ENCODE measurements at regions not wholly inside any gene's neighbourhood (a gene's known extent, or its start where the extent isn't known, plus 50 kb on each side); places are given as distances from the start of the nearest gene placed in this dataset.

- TF ChIP-seq CTCF (IDR thresholded peaks at IDR 0.05; ENCODE audit: insufficient read depth, low read length, poor library complexity, severe bottlenecking) = no peak
- TF ChIP-seq EZH2phosphoT487 (conservative IDR thresholded peaks at IDR 0.05; ENCODE audit: low read length) = no peak
Observed at GRCh38 chr6:165090242-165090641, 219.2 kb downstream of the C6orf118 start.
